ENCODE measurements at regions not wholly inside any gene's neighbourhood (a gene's known extent, or its start where the extent isn't known, plus 50 kb on each side); places are given as distances from the start of the nearest gene placed in this dataset.

- DNase-seq, result no peak
Measured at GRCh38 chr12:69097619-69098368, 141.6 kb upstream of the CPSF6 start.

GRCh38 chr12:69099201-69099837 lies 140.1 kb upstream of the CPSF6 start:
- DNase-seq, result no peak

- DNase-seq, result peak; percentile 90
Measured at GRCh38 chr12:69101505-69101904, 137.9 kb upstream of the CPSF6 start.

- DNase-seq, result no peak
Measured at GRCh38 chr12:69102856-69103255, 136.5 kb upstream of the CPSF6 start.

GRCh38 chr12:69105101-69105962 lies 134.0 kb upstream of the CPSF6 start:
- DNase-seq, result peak; percentile 91

- DNase-seq, result no peak
Measured at GRCh38 chr12:69106482-69107118, 132.8 kb upstream of the CPSF6 start.

- no peak for DNase-seq
Measured at GRCh38 chr12:69107541-69107940, 131.8 kb upstream of the CPSF6 start.

GRCh38 chr12:69108037-69108436 lies 131.3 kb upstream of the CPSF6 start:
- no peak for DNase-seq

- DNase-seq, result no peak
Measured at GRCh38 chr12:69112616-69113015, 126.8 kb upstream of the CPSF6 start.

- DNase-seq, result no peak
Measured at GRCh38 chr12:69115099-69115498, 124.3 kb upstream of the CPSF6 start.

- no peak for DNase-seq
Measured at GRCh38 chr12:69115951-69116350, 123.4 kb upstream of the CPSF6 start.

- no peak for DNase-seq
Measured at GRCh38 chr12:69117566-69118266, 121.7 kb upstream of the CPSF6 start.

GRCh38 chr12:69118516-69118915 lies 120.9 kb upstream of the CPSF6 start:
- no peak for DNase-seq

GRCh38 chr12:69119770-69120169 lies 119.6 kb upstream of the CPSF6 start:
- DNase-seq, result no peak

GRCh38 chr12:69120354-69120753 lies 119.0 kb upstream of the CPSF6 start:
- no peak for DNase-seq

- no peak for DNase-seq
Measured at GRCh38 chr12:69123311-69123710, 116.1 kb upstream of the CPSF6 start.

- peak; percentile 34 for DNase-seq
Measured at GRCh38 chr12:69123919-69124638, 115.3 kb upstream of the CPSF6 start.

- DNase-seq, result no peak
Measured at GRCh38 chr12:69129017-69129416, 110.4 kb upstream of the CPSF6 start.

GRCh38 chr12:69129564-69129963 lies 109.8 kb upstream of the CPSF6 start:
- DNase-seq, result no peak

GRCh38 chr12:69130064-69130463 lies 109.3 kb upstream of the CPSF6 start:
- no peak for DNase-seq

- DNase-seq, result no peak
Measured at GRCh38 chr12:69131077-69131476, 108.3 kb upstream of the CPSF6 start.
